K562 (cell line): ENCODE measurements at regions not wholly inside any gene's neighbourhood (a gene's known extent, or its start where the extent isn't known, plus 50 kb on each side); places are given as distances from the start of the nearest gene placed in this dataset.

Experiments used
- BRF1 ChIP-seq: IDR thresholded peaks from 3 replicates; pipeline ENCODE4 v1.6.1; 2011; ENCODE audit warnings: borderline replicate concordance, mild to moderate bottlenecking; ENCODE audit not compliant: insufficient read length; ENCODE audit errors: extremely low read depth
- CAMTA2 ChIP-seq: fragments of 250-450 bp; sonication (Bioruptor Pico); conservative IDR thresholded peaks from 2 replicates; pipeline ENCODE4 v1.5.1; 2022
- CBFA2T2 ChIP-seq: fragments of 450-650 bp; conservative IDR thresholded peaks from 2 replicates; pipeline ENCODE4 v1.6.1; 2017; ENCODE audit warnings: mild to moderate bottlenecking
- E2F4 ChIP-seq: sonication (generic); formaldehyde crosslinking; IDR thresholded peaks from 2 replicates; pipeline ENCODE4 v1.8.0; 2022; ENCODE audit warnings: mild to moderate bottlenecking, low read depth, missing genetic modification reagents
- FOXK1 ChIP-seq: sonication (generic); formaldehyde crosslinking; IDR thresholded peaks from 2 replicates; pipeline ENCODE4 v1.8.0; 2022; ENCODE audit warnings: missing genetic modification reagents, mild to moderate bottlenecking, borderline replicate concordance
- FUS ChIP-seq: fragments of 200-400 bp; formaldehyde crosslinking; optimal IDR thresholded peaks from 2 replicates; pipeline ENCODE3; 2017; ENCODE audit warnings: low read depth, low read length
- GATAD2B ChIP-seq: fragments of 450-650 bp; IDR thresholded peaks from 2 replicates; pipeline ENCODE4 v1.6.1; 2017; ENCODE audit warnings: mild to moderate bottlenecking, borderline replicate concordance
- KAT2B ChIP-seq: IDR thresholded peaks from one replicate; pipeline ENCODE4 v1.6.1; 2012; ENCODE audit warnings: low read depth, mild to moderate bottlenecking, control low read depth, inconsistent platforms, low read length, moderate library complexity
- MBD1 ChIP-seq: fragments of 250-450 bp; sonication (Bioruptor Pico); IDR thresholded peaks from 2 replicates; pipeline ENCODE4 v1.8.0; 2022; ENCODE audit warnings: inconsistent platforms
- NRF1 ChIP-seq, 2 experiments: fragments of 450-650 bp; IDR thresholded peaks in 1 of 2; conservative IDR thresholded peaks in 1 of 2; 2 replicates each; pipeline ENCODE4 v1.6.1; 2014; ENCODE audit warnings: mild to moderate bottlenecking in 2 of 2
- SAP30 ChIP-seq: fragments of 200-600 bp; sonication (generic); IDR thresholded peaks from 2 replicates; pipeline ENCODE4 v1.6.1; 2012; ENCODE audit warnings: borderline replicate concordance, low read depth, mild to moderate bottlenecking, moderate library complexity, low read length, control low read depth, inconsistent platforms; ENCODE audit not compliant: insufficient read depth, poor library complexity, severe bottlenecking
- SMAD3 ChIP-seq: fragments of 450-650 bp; formaldehyde crosslinking; conservative IDR thresholded peaks from 2 replicates; pipeline ENCODE4 v1.4.0; 2020; ENCODE audit warnings: mild to moderate bottlenecking
- SMARCE1 ChIP-seq: fragments of 450-650 bp; IDR thresholded peaks from 2 replicates; pipeline ENCODE4 v1.7.1; 2016; ENCODE audit warnings: mild to moderate bottlenecking
- SREBF1 ChIP-seq: fragments of 150-350 bp; IDR thresholded peaks from 2 replicates; pipeline ENCODE4 v1.6.1; 2014; ENCODE audit warnings: antibody characterized with exemption, low read depth, low read length, borderline replicate concordance
- SREBF2 ChIP-seq: sonication (generic); formaldehyde crosslinking; IDR thresholded peaks from 2 replicates; pipeline ENCODE4 v1.4.0; 2020; ENCODE audit warnings: mild to moderate bottlenecking, missing genetic modification reagents
- TAL1 ChIP-seq: fragments of 450-650 bp; IDR thresholded peaks from 2 replicates; pipeline ENCODE4 v1.6.1; 2016; ENCODE audit warnings: mild to moderate bottlenecking
- TCFL5 ChIP-seq: fragments of 250-450 bp; sonication (Bioruptor Pico); conservative IDR thresholded peaks from 2 replicates; pipeline ENCODE4 v1.6.1; 2021; ENCODE audit warnings: mild to moderate bottlenecking, moderate library complexity, matching md5 sums
- TFAP4 ChIP-seq: sonication (generic); formaldehyde crosslinking; IDR thresholded peaks from 2 replicates; pipeline ENCODE4 v1.8.0; 2022; ENCODE audit warnings: missing genetic modification reagents, mild to moderate bottlenecking, moderate library complexity, borderline replicate concordance
- VEZF1 ChIP-seq: fragments of 200-800 bp; sonication (Bioruptor generic); IDR thresholded peaks from 2 replicates; pipeline ENCODE4 v1.6.1; 2017; ENCODE audit warnings: missing genetic modification characterization, missing compliant biosample characterization
- ZBTB9 ChIP-seq: fragments of 450-650 bp; formaldehyde crosslinking; IDR thresholded peaks from 2 replicates; pipeline ENCODE4 v1.4.0; 2020; ENCODE audit warnings: mild to moderate bottlenecking, moderate library complexity
- ZNF311 ChIP-seq: fragments of 250-450 bp; sonication (Bioruptor Pico); IDR thresholded peaks from 2 replicates; pipeline ENCODE4 v1.4.0; 2020; ENCODE audit warnings: mild to moderate bottlenecking, moderate library complexity

- TF ChIP-seq SREBF1 (no peak), CBFA2T2 (no peak), E2F4 (CRISPR knock-in tag) (no peak), FOXK1 (CRISPR knock-in tag) (peak; percentile 47; the same call in 1 of the 2 replicates), BRF1 (peak; percentile 4), CAMTA2 (CRISPR knock-in tag) (no peak), ZBTB9 (CRISPR knock-in tag) (no peak), NRF1 (conservative IDR thresholded peaks at IDR 0.05 in 1 of 2, IDR thresholded peaks at IDR 0.05 in 1 of 2) (peak; percentile 51 to 52; a peak in 3 of 4 replicates), ZNF311 (CRISPR knock-in tag) (0 out of 2 replicates have a peak, but pooled peaks have one; percentile 48), TAL1 (peak; percentile 1; the same call in 1 of the 2 replicates), VEZF1 (CRISPR knock-in tag) (no peak), SREBF2 (CRISPR knock-in tag) (no peak), TFAP4 (CRISPR knock-in tag) (no peak; the same call in 1 of the 2 replicates), MBD1 (no peak), TCFL5 (CRISPR knock-in tag) (no peak), SMAD3 (CRISPR knock-in tag) (peak; percentile 75), SMARCE1 (peak; percentile 62; the same call in 1 of the 2 replicates), GATAD2B (peak; percentile 42; the same call in 1 of the 2 replicates), FUS (no peak), SAP30 (no peak), KAT2B (no peak)
These were observed 60.0 kb upstream of the BTN3A2 start (continued) for GRCh38 chr6:26304797-26305640.
